ENCODE measurements at regions not wholly inside any gene's neighbourhood (a gene's known extent, or its start where the extent isn't known, plus 50 kb on each side); places are given as distances from the start of the nearest gene placed in this dataset.

DNA sequence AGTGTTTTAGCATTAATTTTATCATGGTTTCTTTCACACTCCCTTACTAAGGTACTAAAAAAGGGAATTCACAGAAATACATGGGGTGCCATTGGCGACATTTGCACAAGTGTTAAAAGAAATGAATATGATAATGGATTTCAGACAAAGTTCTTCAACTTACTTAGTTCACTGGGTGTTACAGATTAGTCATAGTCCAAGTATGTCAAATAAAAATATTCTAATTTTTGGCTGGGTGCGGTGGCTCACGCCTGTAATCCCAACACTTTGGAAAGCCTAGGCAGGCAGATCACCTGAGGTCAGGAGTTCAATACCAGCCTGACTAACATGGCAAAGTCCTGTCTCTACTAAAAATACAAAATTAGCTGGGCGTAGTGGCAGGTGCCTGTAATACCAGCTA lies 286.1 kb upstream of the TFAP2D start:
- no peaks in the 10 kb centered on the region for H3K27me3 Mint-ChIP-seq
- no peak overlapping the region for H3K27ac Mint-ChIP-seq
- H3K4me3 Mint-ChIP-seq = no peak overlapping the region
- no peaks in the 10 kb centered on the region for H3K36me3 Mint-ChIP-seq
- DNase-seq (no peak), ATAC-seq (replicated peaks) (no peak)
- peaks cover 0 to 7% of the 10 kb centered on the region in 2 donors for H3K9me3 Mint-ChIP-seq
- no peaks in the 10 kb centered on the region for H3K4me1 Mint-ChIP-seq

GRCh38 chr6:50437901-50438300 lies 275.4 kb upstream of the TFAP2D start:
- Mint-ChIP-seq H3K9me3 (peaks cover 7 to 8% of the 10 kb centered on the region in 2 donors), H3K27me3 (no peaks in the 10 kb centered on the region), H3K4me1 (no peaks in the 10 kb centered on the region), H3K4me3 (no peak overlapping the region), H3K36me3 (no peaks in the 10 kb centered on the region), H3K27ac (no peak overlapping the region)
- DNase-seq = no peak
- ATAC-seq (replicated peaks) = no peak

- no peak for ATAC-seq (replicated peaks)
- H3K27me3 Mint-ChIP-seq = no peaks in the 10 kb centered on the region
- no peaks in the 10 kb centered on the region for H3K36me3 Mint-ChIP-seq
Measured at GRCh38 chr6:50442531-50443040, 270.7 kb upstream of the TFAP2D start.

DNA sequence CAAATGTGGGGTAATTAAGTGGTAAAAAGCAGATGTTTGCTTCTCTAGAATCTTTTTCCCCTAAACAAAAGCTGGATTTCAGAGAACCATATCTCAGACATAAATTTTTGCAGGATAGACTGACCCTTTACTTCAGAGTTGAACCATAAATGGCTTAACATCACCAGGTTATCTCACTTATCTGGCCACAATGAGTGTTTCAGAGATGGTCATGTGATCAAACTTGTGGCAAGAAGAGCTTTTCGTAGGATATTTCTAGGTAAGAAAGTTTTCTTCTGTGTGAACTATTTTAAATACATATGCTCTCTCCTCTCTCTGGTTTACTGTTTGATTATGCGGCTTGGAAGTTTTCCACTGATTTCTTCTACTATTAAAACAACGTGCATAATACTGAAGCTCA lies 270.2 kb upstream of the TFAP2D start:
- DNase-seq (no peak), ATAC-seq (replicated peaks) (no peak)
- Mint-ChIP-seq H3K27me3 (no peaks in the 10 kb centered on the region), H3K4me1 (no peaks in the 10 kb centered on the region), H3K9me3 (peaks cover 5 to 9% of the 10 kb centered on the region in 2 donors), H3K4me3 (no peak overlapping the region), H3K36me3 (no peaks in the 10 kb centered on the region), H3K27ac (no peak overlapping the region)

More at GRCh38 chr6:50442531-50443040, 270.7 kb upstream of the TFAP2D start:
- Mint-ChIP-seq H3K27ac (no peak overlapping the region), H3K4me3 (no peak overlapping the region), H3K4me1 (no peaks in the 10 kb centered on the region), H3K9me3 (peaks cover 5 to 9% of the 10 kb centered on the region in 2 donors)
- DNase-seq = no peak

- Mint-ChIP-seq H3K4me1 (no peaks in the 10 kb centered on the region), H3K9me3 (peaks cover 0 to 3% of the 10 kb centered on the region in 2 donors)
- no peak for ATAC-seq (replicated peaks)
Measured at GRCh38 chr6:50449128-50449527, 264.2 kb upstream of the TFAP2D start.

DNA sequence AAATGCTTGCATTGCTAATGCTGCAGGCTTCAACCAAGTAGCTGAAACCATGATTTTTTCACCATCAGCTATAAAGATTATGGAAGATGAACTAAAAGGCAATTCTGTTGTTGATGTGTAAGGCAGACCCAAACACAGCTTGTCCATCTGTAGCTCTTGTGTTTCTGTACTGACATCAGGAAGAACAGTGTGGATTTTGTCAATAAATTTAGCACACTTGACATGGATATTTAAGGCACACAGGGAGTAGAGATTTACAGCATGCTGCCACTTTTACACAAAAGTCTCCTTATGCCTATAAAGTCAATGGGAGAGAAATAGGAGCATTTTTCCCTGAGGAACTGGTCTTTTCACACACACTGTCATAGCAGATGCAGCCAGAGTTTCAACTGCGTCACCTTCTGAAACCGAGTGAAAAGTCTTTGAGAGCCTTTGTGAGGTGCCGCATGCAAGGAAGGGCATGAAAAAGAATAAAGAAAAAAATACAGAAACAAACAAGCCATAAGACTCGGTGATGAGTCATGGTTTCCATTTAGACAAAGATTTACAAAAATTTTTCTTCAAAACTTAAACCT lies 261.4 kb upstream of the TFAP2D start:
- H3K4me3 Mint-ChIP-seq = no peak overlapping the region
- peaks cover 0 to 3% of the 10 kb centered on the region in 2 donors for H3K9me3 Mint-ChIP-seq
- DNase-seq (no peak), ATAC-seq (replicated peaks) (no peak)
- H3K27me3 Mint-ChIP-seq = no peaks in the 10 kb centered on the region
- H3K4me1 Mint-ChIP-seq = no peaks in the 10 kb centered on the region
- no peak overlapping the region for H3K27ac Mint-ChIP-seq
- H3K36me3 Mint-ChIP-seq = no peaks in the 10 kb centered on the region

More at GRCh38 chr6:50449128-50449527, 264.2 kb upstream of the TFAP2D start:
- Mint-ChIP-seq H3K27me3 (no peaks in the 10 kb centered on the region), H3K36me3 (no peaks in the 10 kb centered on the region), H3K27ac (no peak overlapping the region), H3K4me3 (no peak overlapping the region)
- DNase-seq = no peak

DNA sequence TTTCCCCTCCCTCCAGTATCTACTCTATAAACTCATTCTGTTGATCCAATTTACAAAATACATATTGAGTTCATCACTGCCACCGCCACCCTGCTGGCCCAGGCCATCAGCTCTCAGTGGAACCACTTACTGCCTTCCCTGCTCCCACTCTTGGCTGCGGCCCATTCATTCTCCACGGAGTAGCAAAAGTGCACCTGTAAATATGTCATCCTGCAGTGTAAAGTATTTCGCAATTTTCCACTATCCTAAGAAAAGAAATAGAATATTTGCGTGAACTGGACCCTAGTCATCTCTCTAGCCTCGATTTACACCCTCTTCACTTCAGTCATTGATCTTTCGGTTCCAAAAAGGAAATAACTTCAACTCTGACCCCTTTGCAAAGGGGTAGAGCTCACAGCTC lies 258.3 kb upstream of the TFAP2D start:
- ATAC-seq (replicated peaks) (no peak), DNase-seq (no peak)
- Mint-ChIP-seq H3K9me3 (peaks cover 0 to 3% of the 10 kb centered on the region in 2 donors), H3K4me1 (no peaks in the 10 kb centered on the region), H3K4me3 (no peak overlapping the region), H3K27me3 (no peaks in the 10 kb centered on the region), H3K27ac (no peak overlapping the region), H3K36me3 (no peaks in the 10 kb centered on the region)

DNA sequence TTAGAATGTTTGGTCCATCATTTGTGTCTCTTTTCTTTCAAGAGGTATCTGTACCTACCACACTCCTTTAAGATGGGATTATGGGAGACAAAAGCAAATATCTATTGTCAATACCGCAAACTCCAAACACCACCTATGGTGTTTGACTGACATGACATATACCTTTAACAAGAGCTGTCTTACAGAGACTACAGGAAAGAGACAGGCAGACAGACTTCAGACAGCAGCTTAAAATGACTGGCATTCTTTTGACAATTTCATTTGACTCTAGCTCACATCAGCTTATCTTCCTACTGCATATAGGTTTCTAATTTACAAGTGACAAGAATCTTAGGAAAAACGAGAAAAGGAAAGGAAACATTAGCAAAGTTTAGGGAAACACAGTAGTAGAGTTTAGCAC lies 256.0 kb upstream of the TFAP2D start:
- DNase-seq (no peak), ATAC-seq (replicated peaks) (no peak)
- Mint-ChIP-seq H3K27ac (no peak overlapping the region), H3K27me3 (no peaks in the 10 kb centered on the region), H3K36me3 (no peaks in the 10 kb centered on the region), H3K9me3 (peaks cover 0 to 3% of the 10 kb centered on the region in 2 donors), H3K4me1 (no peaks in the 10 kb centered on the region), H3K4me3 (no peak overlapping the region)

DNA sequence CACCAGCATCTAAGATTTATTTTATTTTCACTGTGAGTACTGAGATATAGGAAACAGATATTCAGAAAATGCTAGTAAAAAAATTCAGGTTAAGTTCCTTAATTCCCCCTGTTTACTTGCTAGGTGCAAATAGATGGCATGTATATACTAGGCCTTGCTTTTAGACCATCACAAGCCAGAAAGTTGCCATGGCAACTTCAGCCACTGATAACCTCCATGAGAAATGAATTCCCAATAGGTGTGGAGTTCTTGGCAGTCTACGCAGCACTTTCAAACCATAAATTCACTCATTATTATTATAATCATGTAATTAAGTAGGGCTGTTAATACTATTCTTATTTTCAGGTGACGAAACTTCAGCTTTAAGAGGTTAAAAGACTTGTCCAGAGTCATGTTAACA lies 251.6 kb upstream of the TFAP2D start:
- Mint-ChIP-seq H3K9me3 (no peaks in the 10 kb centered on the region), H3K36me3 (no peaks in the 10 kb centered on the region), H3K27ac (no peak overlapping the region), H3K4me3 (no peak overlapping the region), H3K4me1 (no peaks in the 10 kb centered on the region), H3K27me3 (no peaks in the 10 kb centered on the region)
- ATAC-seq (replicated peaks) (no peak), DNase-seq (no peak)

- Mint-ChIP-seq H3K9me3 (no peaks in the 10 kb centered on the region), H3K4me1 (no peaks in the 10 kb centered on the region), H3K4me3 (no peak overlapping the region), H3K36me3 (no peaks in the 10 kb centered on the region), H3K27ac (no peak overlapping the region), H3K27me3 (no peaks in the 10 kb centered on the region)
- DNase-seq = no peak
- no peak for ATAC-seq (replicated peaks)
Measured at GRCh38 chr6:50463931-50464330, 249.4 kb upstream of the TFAP2D start.

DNA sequence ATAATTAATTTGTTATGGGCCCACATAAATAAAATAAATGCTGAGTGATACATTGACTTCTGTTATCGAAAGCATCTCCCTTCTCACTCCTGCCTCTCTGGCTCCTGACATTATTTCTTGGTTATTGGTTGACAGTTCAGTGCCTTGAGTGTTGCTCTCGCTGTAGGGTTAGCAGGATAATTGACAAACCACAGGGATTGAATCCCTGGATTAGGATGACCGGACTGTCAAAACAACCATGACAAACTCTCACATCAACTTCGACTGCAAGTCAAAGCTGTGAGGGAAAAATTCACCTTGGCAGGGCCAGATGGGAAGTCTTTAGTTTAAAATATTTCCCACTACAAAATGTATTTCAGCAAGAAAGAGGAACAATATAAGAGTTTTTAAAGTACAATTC lies 245.4 kb upstream of the TFAP2D start:
- no peaks in the 10 kb centered on the region for H3K4me1 Mint-ChIP-seq
- H3K9me3 Mint-ChIP-seq = no peaks in the 10 kb centered on the region
- H3K27me3 Mint-ChIP-seq = no peaks in the 10 kb centered on the region
- ATAC-seq (replicated peaks) = no peak
- H3K36me3 Mint-ChIP-seq = no peaks in the 10 kb centered on the region
- no peak overlapping the region for H3K27ac Mint-ChIP-seq
- no peak for DNase-seq
- no peak overlapping the region for H3K4me3 Mint-ChIP-seq

- no peak for ATAC-seq (replicated peaks)
- no peak for DNase-seq
Measured at GRCh38 chr6:50471041-50471440, 242.3 kb upstream of the TFAP2D start.

DNA sequence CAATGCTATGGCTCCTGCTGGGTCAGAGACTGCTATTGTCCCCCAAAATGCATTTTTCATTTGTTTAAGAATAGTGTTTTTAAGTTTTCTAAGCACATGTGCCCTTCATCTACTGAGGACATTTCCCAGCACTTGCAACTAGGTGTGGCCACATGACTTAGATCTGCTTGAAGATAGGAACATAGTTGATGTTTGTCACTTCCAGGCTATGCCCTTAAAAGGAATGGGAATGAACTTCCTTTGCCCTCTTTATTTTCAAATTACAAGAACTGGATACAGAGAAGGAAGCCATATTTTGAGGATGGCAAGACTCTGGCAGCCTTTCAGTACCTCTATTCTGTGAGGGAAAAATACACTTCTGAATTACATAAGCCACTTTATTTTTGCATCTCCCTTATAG lies 203.0 kb upstream of the TFAP2D start:
- no peak overlapping the region for H3K27ac Mint-ChIP-seq
- H3K9me3 Mint-ChIP-seq = peaks cover 0 to 3% of the 10 kb centered on the region in 2 donors
- no peak overlapping the region for H3K4me3 Mint-ChIP-seq
- no peaks in the 10 kb centered on the region for H3K27me3 Mint-ChIP-seq
- H3K36me3 Mint-ChIP-seq = no peaks in the 10 kb centered on the region
- no peaks in the 10 kb centered on the region for H3K4me1 Mint-ChIP-seq
- no peak for DNase-seq
- ATAC-seq (replicated peaks) = no peak

More at GRCh38 chr6:50471041-50471440, 242.3 kb upstream of the TFAP2D start:
- no peaks in the 10 kb centered on the region for H3K4me1 Mint-ChIP-seq
- H3K27me3 Mint-ChIP-seq = no peaks in the 10 kb centered on the region
- H3K27ac Mint-ChIP-seq = no peak overlapping the region
- H3K4me3 Mint-ChIP-seq = no peak overlapping the region
- no peaks in the 10 kb centered on the region for H3K36me3 Mint-ChIP-seq
- H3K9me3 Mint-ChIP-seq = peaks cover 3 to 4% of the 10 kb centered on the region in 2 donors

DNA sequence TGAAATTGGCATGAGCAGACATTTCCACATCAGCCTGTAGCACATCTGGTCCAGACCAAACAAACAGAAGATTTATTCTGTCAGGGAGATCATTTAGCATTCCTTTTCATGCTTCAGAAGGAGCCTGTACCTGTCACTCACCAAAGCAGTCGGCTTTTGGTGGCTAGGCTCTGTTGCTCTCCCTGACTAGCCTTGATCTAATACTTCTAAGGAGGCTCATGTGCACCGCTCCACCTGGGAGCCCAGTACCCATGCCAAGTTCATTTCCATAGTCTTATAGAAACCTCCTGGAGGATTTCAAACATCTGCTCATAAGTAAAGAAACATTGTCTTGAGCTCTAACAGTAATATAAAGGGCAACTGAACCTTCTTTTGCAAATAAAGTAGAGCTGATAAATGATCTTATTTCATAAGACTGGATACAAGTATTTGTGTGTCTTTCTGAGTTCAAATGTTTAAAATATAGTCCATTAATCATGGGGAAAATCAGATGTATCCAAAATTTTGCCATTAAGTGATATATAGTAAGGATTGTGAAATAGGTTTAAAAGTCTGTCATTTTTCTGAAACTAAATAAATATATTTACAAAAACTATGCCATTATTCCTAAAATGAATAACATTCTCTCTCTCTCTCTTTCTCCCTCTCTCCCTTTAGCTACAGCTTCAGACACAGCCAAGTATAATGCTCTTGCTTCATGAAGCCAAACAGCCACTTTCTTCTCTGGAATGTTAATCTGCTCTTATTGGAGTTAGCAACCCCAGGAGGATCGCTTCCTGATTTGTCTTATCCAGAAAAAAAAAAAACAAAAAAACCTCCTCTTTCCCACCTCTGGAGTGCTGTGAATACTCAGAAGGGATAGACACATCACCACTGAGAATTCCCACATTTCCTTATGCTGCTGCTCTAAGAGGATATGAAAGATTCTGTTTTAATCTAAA lies 192.7 kb upstream of the TFAP2D start:
- Mint-ChIP-seq H3K4me3 (no peak overlapping the region), H3K27ac (no peak overlapping the region), H3K36me3 (no peaks in the 10 kb centered on the region), H3K9me3 (no peaks in the 10 kb centered on the region), H3K4me1 (no peaks in the 10 kb centered on the region), H3K27me3 (no peaks in the 10 kb centered on the region)
- DNase-seq (no peak), ATAC-seq (replicated peaks) (no peak)

GRCh38 chr6:50524341-50524740 lies 189.0 kb upstream of the TFAP2D start:
- Mint-ChIP-seq H3K36me3 (no peaks in the 10 kb centered on the region), H3K4me1 (no peaks in the 10 kb centered on the region), H3K9me3 (no peaks in the 10 kb centered on the region), H3K4me3 (no peak overlapping the region), H3K27me3 (no peaks in the 10 kb centered on the region), H3K27ac (no peak overlapping the region)
- DNase-seq (no peak), ATAC-seq (replicated peaks) (no peak)

Data from stimulated activated naive B cell treated with anti-CD40 and anti-IgM and Interleukin-4, amounts not matched to agents 10 μg/mL and 1 μg/mL and 100 μg/mL, for 72 hours (primary cell).